ENCODE measurements at regions not wholly inside any gene's neighbourhood (a gene's known extent, or its start where the extent isn't known, plus 50 kb on each side); places are given as distances from the start of the nearest gene placed in this dataset.

DNA sequence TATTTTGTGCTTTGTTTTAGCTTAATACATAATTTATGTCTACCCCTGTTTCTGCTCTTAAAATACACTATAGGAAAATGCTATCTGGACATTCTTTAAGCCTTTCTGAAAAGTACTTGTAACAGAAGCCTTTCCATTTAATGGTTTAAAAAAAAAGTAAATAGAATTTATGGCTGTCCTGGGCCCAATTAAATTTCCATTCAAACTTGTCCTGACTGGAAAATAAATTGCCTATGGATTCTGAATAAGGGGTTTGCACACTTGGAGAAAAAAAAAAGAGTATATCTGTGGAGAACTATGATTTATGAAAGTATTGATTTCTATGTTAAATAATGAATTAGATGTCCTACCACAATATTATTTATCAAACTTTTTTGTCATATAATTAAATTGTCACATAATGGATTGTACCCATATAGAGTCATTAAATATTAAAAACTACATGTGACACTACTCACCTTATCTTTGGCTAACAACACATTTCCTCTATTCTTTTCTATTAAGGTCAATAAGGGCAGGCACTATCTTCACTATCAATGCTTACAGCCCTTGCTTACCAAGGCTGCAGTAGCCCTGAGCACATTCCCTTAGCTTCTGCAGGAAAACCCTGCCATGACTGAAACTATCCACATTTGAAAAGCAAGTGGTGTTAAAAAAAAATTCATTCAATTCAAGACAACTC lies 396.1 kb upstream of the ROBO2 start:
- H3K4me1 ChIP-seq = no peaks in the 10 kb centered on the region
- H3K4me3 ChIP-seq = no peak overlapping the region
- no peaks in the 10 kb centered on the region for H3K9me3 ChIP-seq
- no peaks in the 10 kb centered on the region for H3K27me3 ChIP-seq
- TF ChIP-seq, protein P1, sequence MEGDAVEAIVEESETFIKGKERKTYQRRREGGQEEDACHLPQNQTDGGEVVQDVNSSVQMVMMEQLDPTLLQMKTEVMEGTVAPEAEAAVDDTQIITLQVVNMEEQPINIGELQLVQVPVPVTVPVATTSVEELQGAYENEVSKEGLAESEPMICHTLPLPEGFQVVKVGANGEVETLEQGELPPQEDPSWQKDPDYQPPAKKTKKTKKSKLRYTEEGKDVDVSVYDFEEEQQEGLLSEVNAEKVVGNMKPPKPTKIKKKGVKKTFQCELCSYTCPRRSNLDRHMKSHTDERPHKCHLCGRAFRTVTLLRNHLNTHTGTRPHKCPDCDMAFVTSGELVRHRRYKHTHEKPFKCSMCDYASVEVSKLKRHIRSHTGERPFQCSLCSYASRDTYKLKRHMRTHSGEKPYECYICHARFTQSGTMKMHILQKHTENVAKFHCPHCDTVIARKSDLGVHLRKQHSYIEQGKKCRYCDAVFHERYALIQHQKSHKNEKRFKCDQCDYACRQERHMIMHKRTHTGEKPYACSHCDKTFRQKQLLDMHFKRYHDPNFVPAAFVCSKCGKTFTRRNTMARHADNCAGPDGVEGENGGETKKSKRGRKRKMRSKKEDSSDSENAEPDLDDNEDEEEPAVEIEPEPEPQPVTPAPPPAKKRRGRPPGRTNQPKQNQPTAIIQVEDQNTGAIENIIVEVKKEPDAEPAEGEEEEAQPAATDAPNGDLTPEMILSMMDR (IDR thresholded peaks at IDR 0.05) = no peak
- no peak for TF ChIP-seq POLR2A (IDR thresholded peaks at IDR 0.05)
- H3K27ac ChIP-seq = no peak overlapping the region
- H3K36me3 ChIP-seq = no peaks in the 10 kb centered on the region
- no peak for DNase-seq

DNA sequence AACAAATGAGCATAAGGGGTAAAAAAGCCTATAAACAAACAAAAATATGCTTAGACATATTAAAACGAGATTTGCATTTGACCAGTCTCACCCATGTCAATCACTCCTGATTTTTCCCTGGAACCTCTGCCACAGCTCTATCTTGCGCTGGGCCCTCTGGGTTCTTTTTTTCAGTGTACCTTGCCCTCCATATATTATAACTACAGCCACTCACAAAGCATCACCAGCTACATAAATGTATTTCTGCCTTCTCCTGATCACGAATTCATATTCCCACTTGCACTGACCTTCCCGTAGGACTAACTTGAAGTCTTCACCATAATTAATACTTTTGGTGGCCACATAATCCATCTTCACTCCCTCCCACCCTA lies 395.6 kb upstream of the ROBO2 start:
- DNase-seq = no peak
- no peaks in the 10 kb centered on the region for H3K27me3 ChIP-seq
- no peaks in the 10 kb centered on the region for H3K9me3 ChIP-seq
- H3K27ac ChIP-seq = no peak overlapping the region
- H3K36me3 ChIP-seq = no peaks in the 10 kb centered on the region
- H3K4me3 ChIP-seq = no peak overlapping the region
- TF ChIP-seq, protein P1 (IDR thresholded peaks at IDR 0.05) = no peak
- no peak for TF ChIP-seq POLR2A (IDR thresholded peaks at IDR 0.05)
- no peaks in the 10 kb centered on the region for H3K4me1 ChIP-seq

DNA sequence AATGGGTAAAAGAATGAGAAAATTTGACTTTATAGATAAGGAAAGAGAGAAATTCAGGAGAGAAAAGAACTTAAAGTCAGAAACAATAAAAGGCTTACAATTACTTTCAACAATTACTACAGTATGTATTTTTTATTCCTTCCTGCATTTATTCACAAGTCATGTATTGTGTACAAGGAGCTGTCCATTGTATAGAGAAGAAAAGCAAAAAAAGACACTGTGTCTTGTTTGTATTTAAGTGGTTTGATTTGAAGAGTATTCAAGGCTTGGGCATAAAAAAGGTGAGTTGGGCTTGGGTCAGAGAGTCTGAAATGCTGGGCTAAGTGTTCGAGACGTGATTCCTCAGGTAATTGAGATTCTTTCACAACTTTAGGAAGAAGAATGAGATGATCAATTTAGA lies 394.2 kb upstream of the ROBO2 start:
- Histone ChIP-seq H3K27me3 (no peaks in the 10 kb centered on the region), H3K4me1 (no peaks in the 10 kb centered on the region), H3K4me3 (no peak overlapping the region), H3K9me3 (no peaks in the 10 kb centered on the region), H3K27ac (no peak overlapping the region), H3K36me3 (no peaks in the 10 kb centered on the region)
- DNase-seq = no peak
- no peak for TF ChIP-seq POLR2A (IDR thresholded peaks at IDR 0.05)
- TF ChIP-seq, protein P1 (IDR thresholded peaks at IDR 0.05) = no peak

DNA sequence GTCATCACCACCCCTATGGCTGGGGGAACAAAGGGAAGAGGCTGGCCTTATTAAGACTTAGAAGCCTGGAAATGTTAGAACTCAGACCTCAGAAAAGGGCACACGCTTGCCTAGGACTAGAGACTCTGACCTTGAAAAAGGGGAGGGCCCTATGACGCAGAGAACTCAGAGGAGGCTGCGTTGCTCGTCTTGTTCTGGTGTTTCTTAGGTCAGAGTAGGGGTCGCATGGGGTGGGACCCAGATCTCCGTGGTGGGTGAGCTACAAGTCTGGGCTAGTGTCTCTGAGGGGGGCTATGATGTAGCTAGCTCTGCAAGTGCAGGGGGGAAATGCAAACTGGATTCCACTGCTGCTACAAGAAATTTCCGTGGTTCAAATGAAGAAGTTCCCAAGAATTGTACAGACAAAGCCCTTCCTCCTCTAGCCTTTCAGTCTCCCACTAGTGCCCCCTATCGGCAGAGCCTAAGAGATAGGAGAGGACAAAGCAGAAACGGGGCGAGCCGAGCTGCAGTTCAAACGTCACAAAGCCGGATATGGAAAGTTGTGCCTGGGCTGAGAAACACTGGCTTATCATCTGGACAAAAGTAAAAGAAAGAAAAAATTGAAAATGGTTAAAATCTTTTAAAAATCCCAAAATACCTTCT lies 392.9 kb upstream of the ROBO2 start:
- no peak for DNase-seq

DNA sequence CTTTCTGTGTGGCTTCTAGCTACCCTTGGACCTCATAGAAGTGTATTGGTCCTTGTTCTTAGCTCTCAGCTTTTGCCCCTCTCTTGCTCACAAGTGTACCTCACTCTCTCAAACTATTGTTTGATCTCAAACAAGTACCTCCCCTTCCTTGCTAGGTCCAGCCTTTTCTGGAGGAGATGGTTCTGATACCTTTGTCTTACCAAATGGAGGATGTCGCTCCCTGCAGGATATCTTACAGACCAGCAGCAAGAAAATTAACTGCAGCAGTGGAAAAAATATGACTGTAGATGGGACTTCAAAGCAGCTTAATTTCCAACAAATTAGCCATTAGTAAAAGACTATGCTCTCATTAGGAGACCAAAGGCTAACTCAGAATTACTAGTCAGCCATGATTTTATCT lies 388.1 kb upstream of the ROBO2 start:
- H3K27ac ChIP-seq = no peak overlapping the region
- TF ChIP-seq, protein P1 (IDR thresholded peaks at IDR 0.05) = no peak
- TF ChIP-seq POLR2A (IDR thresholded peaks at IDR 0.05) = no peak

More for the DNA sequence above, 392.9 kb upstream of the ROBO2 start:
- H3K36me3 ChIP-seq = no peaks in the 10 kb centered on the region
- no peak for TF ChIP-seq POLR2A (IDR thresholded peaks at IDR 0.05)
- TF ChIP-seq, protein P1 (IDR thresholded peaks at IDR 0.05) = no peak
- no peaks in the 10 kb centered on the region for H3K9me3 ChIP-seq
- no peak overlapping the region for H3K27ac ChIP-seq
- no peak overlapping the region for H3K4me3 ChIP-seq
- no peaks in the 10 kb centered on the region for H3K4me1 ChIP-seq
- H3K27me3 ChIP-seq = no peaks in the 10 kb centered on the region

More for the DNA sequence above, 388.1 kb upstream of the ROBO2 start:
- DNase-seq = no peak
- H3K27me3 ChIP-seq = no peaks in the 10 kb centered on the region
- no peaks in the 10 kb centered on the region for H3K9me3 ChIP-seq
- H3K36me3 ChIP-seq = no peaks in the 10 kb centered on the region
- no peaks in the 10 kb centered on the region for H3K4me1 ChIP-seq
- no peak overlapping the region for H3K4me3 ChIP-seq

All from Peyer's patch (tissue), 4 donors.